Gastroesophageal sphincter (tissue), 3 donors: ENCODE measurements at regions not wholly inside any gene's neighbourhood (a gene's known extent, or its start where the extent isn't known, plus 50 kb on each side); places are given as distances from the start of the nearest gene placed in this dataset.

Source experiments
- EP300 ChIP-seq: sonication (generic); formaldehyde crosslinking; IDR thresholded peaks from one replicate; pipeline ENCODE4 v1.6.1; 2017; ENCODE audit warnings: antibody characterized with exemption, mild to moderate bottlenecking
- POLR2A ChIP-seq, 2 donors: fragments of 450-650 bp; IDR thresholded peaks; one replicate each; pipeline ENCODE4 v1.6.1; 2017; ENCODE audit warnings: antibody characterized with exemption in 2 of 2, mild to moderate bottlenecking in 2 of 2, moderate library complexity in 1 of 2
- POLR2AphosphoS5 ChIP-seq: sonication (generic); formaldehyde crosslinking; IDR thresholded peaks from one replicate; pipeline ENCODE4 v1.6.1; 2017; ENCODE audit warnings: antibody characterized with exemption
- TF ChIP-seq, protein P1 (sequence below), 4 experiments: fragments of 200-600 bp in 2 of 4; fragments of 450-650 bp in 2 of 4; sonication (generic) in 1 of 4; IDR thresholded peaks; one replicate each; pipeline ENCODE4 v1.5.1; 2017 to 2019; ENCODE audit warnings: antibody characterized with exemption in 4 of 4, mild to moderate bottlenecking in 2 of 4, moderate library complexity in 2 of 4

DNA sequence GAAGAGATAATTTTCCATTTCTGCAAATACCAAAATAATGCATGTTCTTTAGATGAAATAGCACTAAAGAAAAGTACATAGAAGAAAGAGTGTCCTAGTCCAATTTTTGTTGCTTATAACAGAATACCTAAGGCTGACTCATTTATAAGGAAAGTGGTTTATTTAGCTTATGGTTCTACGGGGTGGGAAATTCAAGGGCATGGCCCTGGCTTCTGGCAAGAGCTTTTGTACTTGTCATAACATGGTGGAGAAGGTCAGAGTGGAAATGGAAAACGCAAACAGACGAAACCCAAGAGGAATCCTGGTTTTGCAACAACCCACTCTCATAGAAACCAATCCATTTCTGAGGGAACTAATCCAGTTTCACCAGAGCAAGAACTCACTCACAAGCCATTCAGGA, 283.7 kb downstream of the CSNK1G3 start:
- TF ChIP-seq POLR2AphosphoS5 (no peak), POLR2A (IDR thresholded peaks at IDR 0.05) (no peak), EP300 (no peak)
- TF ChIP-seq, protein P1, sequence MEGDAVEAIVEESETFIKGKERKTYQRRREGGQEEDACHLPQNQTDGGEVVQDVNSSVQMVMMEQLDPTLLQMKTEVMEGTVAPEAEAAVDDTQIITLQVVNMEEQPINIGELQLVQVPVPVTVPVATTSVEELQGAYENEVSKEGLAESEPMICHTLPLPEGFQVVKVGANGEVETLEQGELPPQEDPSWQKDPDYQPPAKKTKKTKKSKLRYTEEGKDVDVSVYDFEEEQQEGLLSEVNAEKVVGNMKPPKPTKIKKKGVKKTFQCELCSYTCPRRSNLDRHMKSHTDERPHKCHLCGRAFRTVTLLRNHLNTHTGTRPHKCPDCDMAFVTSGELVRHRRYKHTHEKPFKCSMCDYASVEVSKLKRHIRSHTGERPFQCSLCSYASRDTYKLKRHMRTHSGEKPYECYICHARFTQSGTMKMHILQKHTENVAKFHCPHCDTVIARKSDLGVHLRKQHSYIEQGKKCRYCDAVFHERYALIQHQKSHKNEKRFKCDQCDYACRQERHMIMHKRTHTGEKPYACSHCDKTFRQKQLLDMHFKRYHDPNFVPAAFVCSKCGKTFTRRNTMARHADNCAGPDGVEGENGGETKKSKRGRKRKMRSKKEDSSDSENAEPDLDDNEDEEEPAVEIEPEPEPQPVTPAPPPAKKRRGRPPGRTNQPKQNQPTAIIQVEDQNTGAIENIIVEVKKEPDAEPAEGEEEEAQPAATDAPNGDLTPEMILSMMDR (IDR thresholded peaks at IDR 0.05): no peak
